ENCODE measurements at regions not wholly inside any gene's neighbourhood (a gene's known extent, or its start where the extent isn't known, plus 50 kb on each side); places are given as distances from the start of the nearest gene placed in this dataset.
A peak's percentile ranks its signal among the peaks of the same experiment; 100 is the strongest.

GRCh38 chr14:34179727-34180126 lies 228.9 kb upstream of the EGLN3 start:
- Histone ChIP-seq H3K27ac (no peak overlapping the region), H3K27me3 (no peaks in the 10 kb centered on the region), H3K4me3 (no peak overlapping the region), H3K4me1 (peaks cover 0 to 32% (median 7%) of the 10 kb centered on the region in 12 donors), H3K36me3 (no peaks in the 10 kb centered on the region), H3K9me3 (no peaks in the 10 kb centered on the region)
- DNase-seq (peak in 1 of 5 donors; percentile 20), ATAC-seq (no peak)
- intact Hi-C loops (cut with DNase I): no loop called here
- TF ChIP-seq POLR2A (IDR thresholded peaks at IDR 0.05) (no peak), CTCF (IDR thresholded peaks at IDR 0.05) (no peak)
- 93 to 100% (median 96%) methylated on average over 1 of the region's 1 CpG for WGBS, 4 donors

GRCh38 chr14:34177466-34177865 lies 226.6 kb upstream of the EGLN3 start:
- no peak for TF ChIP-seq CTCF (IDR thresholded peaks at IDR 0.05)
- H3K9me3 ChIP-seq: no peaks in the 10 kb centered on the region
- H3K4me1 ChIP-seq: peaks cover 0 to 41% (median 15%) of the 10 kb centered on the region in 12 donors
- no peak for ATAC-seq
- H3K27me3 ChIP-seq: no peaks in the 10 kb centered on the region
- 68 to 84% (median 77%) methylated on average over 2 of the region's 2 CpGs for WGBS, 4 donors
- H3K36me3 ChIP-seq: no peaks in the 10 kb centered on the region
- no peak for DNase-seq
- H3K27ac ChIP-seq: no peak overlapping the region
- intact Hi-C loops (cut with DNase I): no loop called here
- H3K4me3 ChIP-seq: no peak overlapping the region

- TF ChIP-seq POLR2A (IDR thresholded peaks at IDR 0.05) (no peak), CTCF (IDR thresholded peaks at IDR 0.05) (no peak)
- intact Hi-C loops (cut with DNase I): no loop called here
These were observed 224.7 kb upstream of the EGLN3 start for GRCh38 chr14:34175574-34175973.

GRCh38 chr14:34174973-34175372 lies 224.1 kb upstream of the EGLN3 start:
- Histone ChIP-seq H3K9me3 (no peaks in the 10 kb centered on the region), H3K27me3 (no peaks in the 10 kb centered on the region), H3K4me1 (peaks cover 0 to 30% (median 9%) of the 10 kb centered on the region in 12 donors), H3K36me3 (no peaks in the 10 kb centered on the region), H3K4me3 (no peak overlapping the region), H3K27ac (no peak overlapping the region)
- intact Hi-C loops (cut with DNase I): no loop called here
- ATAC-seq: no peak
- TF ChIP-seq CTCF (IDR thresholded peaks at IDR 0.05) (no peak), POLR2A (IDR thresholded peaks at IDR 0.05) (no peak)
- 86 to 94% (median 92%) methylated on average over 3 of the region's 3 CpGs for WGBS, 4 donors
- DNase-seq: no peak

More at GRCh38 chr14:34175574-34175973, 224.7 kb upstream of the EGLN3 start:
- Histone ChIP-seq H3K27ac (no peak overlapping the region), H3K4me1 (peaks cover 0 to 36% (median 10%) of the 10 kb centered on the region in 12 donors), H3K27me3 (no peaks in the 10 kb centered on the region), H3K9me3 (no peaks in the 10 kb centered on the region), H3K4me3 (no peak overlapping the region), H3K36me3 (no peaks in the 10 kb centered on the region)
- 65 to 73% (median 70%) methylated on average over 2 of the region's 2 CpGs for WGBS, 4 donors
- no peak for DNase-seq
- ATAC-seq: no peak

Data from heart left ventricle (tissue), 16 donors.